OCI-M1 (cell line): ENCODE measurements at regions not wholly inside any gene's neighbourhood (a gene's known extent, or its start where the extent isn't known, plus 50 kb on each side); places are given as distances from the start of the nearest gene placed in this dataset.

Source experiments
- DNase-seq: peaks from one replicate; lab custom pipeline; 2025; lab: John Stamatoyannopoulos, UW

GRCh38 chr11:70026726-70027125 lies 51.4 kb upstream of the ANO1 start:
- no peak for DNase-seq

GRCh38 chr11:70027451-70027850 lies 50.7 kb upstream of the ANO1 start:
- DNase-seq, result no peak

GRCh38 chr11:70028147-70028855 lies 49.8 kb upstream of the ANO1 start:
- no peak for DNase-seq
